ENCODE measurements at regions not wholly inside any gene's neighbourhood (a gene's known extent, or its start where the extent isn't known, plus 50 kb on each side); places are given as distances from the start of the nearest gene placed in this dataset.

DNA sequence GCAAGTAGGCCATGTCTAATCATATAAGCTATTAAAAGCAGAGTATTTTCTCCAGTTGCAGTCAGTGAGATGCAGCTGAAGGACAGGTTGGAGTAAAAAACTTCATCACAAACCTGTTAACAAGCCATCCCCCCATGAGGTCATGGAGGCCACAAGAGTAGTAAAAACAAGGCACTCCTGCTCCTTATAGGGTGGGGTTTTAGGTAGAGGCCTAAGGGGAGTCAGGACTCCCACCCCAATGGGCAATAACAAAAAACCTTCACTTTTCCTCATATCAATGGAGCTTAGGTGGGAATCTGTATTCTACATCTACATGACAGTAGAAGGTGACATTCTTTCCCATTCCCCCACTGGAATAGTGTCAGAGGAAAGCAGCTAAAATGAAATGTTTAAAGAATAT is 428.1 kb upstream of the KHDRBS2 start:
- BruUV-seq (replicated peaks), result no TSS peak
- ChIA-PET CTCF (no interaction called here), POLR2A (ENCODE audit: low non-redundant PET) (no interaction called here)
- no peak for DNase-seq (ENCODE audit: low spot score)
- H3K4me3 ChIP-seq (ENCODE audit: low read depth, low read length, poor library complexity, severe bottlenecking), result no peak overlapping the region
- no peaks in the 10 kb centered on the region for H3K27me3 ChIP-seq (replicated peaks; ENCODE audit: insufficient read depth, low read depth, low read length, poor library complexity)
- H3K9me3 ChIP-seq (ENCODE audit: low read depth, low read length, poor library complexity, severe bottlenecking), result peaks cover 14% of the 10 kb centered on the region
- no peaks in the 10 kb centered on the region for H3K4me1 ChIP-seq (ENCODE audit: insufficient read depth, low read length, poor library complexity, severe bottlenecking)
- intact Hi-C loops (cut with micrococcal nuclease; ENCODE audit: unreplicated experiment), result no loop called here
- no peaks in the 10 kb centered on the region for H3K36me3 ChIP-seq (ENCODE audit: insufficient read depth, low read length, poor library complexity, severe bottlenecking)
- H3K27ac ChIP-seq (ENCODE audit: low read depth, low read length, poor library complexity, severe bottlenecking), result no peak overlapping the region
- TF ChIP-seq, protein P1, sequence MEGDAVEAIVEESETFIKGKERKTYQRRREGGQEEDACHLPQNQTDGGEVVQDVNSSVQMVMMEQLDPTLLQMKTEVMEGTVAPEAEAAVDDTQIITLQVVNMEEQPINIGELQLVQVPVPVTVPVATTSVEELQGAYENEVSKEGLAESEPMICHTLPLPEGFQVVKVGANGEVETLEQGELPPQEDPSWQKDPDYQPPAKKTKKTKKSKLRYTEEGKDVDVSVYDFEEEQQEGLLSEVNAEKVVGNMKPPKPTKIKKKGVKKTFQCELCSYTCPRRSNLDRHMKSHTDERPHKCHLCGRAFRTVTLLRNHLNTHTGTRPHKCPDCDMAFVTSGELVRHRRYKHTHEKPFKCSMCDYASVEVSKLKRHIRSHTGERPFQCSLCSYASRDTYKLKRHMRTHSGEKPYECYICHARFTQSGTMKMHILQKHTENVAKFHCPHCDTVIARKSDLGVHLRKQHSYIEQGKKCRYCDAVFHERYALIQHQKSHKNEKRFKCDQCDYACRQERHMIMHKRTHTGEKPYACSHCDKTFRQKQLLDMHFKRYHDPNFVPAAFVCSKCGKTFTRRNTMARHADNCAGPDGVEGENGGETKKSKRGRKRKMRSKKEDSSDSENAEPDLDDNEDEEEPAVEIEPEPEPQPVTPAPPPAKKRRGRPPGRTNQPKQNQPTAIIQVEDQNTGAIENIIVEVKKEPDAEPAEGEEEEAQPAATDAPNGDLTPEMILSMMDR (conservative IDR thresholded peaks at IDR 0.05; ENCODE audit: low read depth, low read length), result no peak
- TF ChIP-seq EZH2 (IDR thresholded peaks at IDR 0.05; ENCODE audit: borderline replicate concordance, low read depth, low read length, poor library complexity, severe bottlenecking), result no peak

DNA sequence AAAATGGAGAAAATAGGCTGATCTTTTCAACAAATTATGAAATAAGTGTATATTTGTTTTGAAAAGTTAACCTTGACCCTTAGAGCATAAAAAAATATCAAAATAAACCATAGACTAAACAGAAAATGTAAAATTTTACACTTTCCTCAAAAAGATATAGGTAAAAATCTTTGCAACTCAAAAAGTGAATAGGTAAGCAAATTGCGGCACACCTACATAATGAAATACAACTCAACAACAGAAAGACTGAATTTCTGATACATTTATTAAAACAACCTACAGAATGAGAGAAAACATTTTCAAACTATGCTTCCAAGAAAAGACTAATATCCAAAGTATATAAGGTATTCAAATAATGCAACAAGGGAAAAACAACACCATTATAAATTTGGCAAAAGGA is 425.7 kb upstream of the KHDRBS2 start:
- POLR2A ChIA-PET (ENCODE audit: low non-redundant PET), result no interaction called here
- Histone ChIP-seq H3K27me3 (replicated peaks; ENCODE audit: insufficient read depth, low read depth, low read length, poor library complexity) (no peaks in the 10 kb centered on the region), H3K27ac (ENCODE audit: low read depth, low read length, poor library complexity, severe bottlenecking) (no peak overlapping the region), H3K36me3 (ENCODE audit: insufficient read depth, low read length, poor library complexity, severe bottlenecking) (no peaks in the 10 kb centered on the region), H3K4me3 (ENCODE audit: low read depth, low read length, poor library complexity, severe bottlenecking) (no peak overlapping the region), H3K4me1 (ENCODE audit: insufficient read depth, low read length, poor library complexity, severe bottlenecking) (no peaks in the 10 kb centered on the region), H3K9me3 (ENCODE audit: low read depth, low read length, poor library complexity, severe bottlenecking) (peaks cover 27% of the 10 kb centered on the region)
- BruUV-seq (replicated peaks), result no TSS peak
- DNase-seq (ENCODE audit: low spot score), result no peak
- TF ChIP-seq EZH2 (IDR thresholded peaks at IDR 0.05; ENCODE audit: borderline replicate concordance, low read depth, low read length, poor library complexity, severe bottlenecking), result no peak
- TF ChIP-seq, protein P1 (conservative IDR thresholded peaks at IDR 0.05; ENCODE audit: low read depth, low read length), result no peak
- CTCF ChIA-PET, result no interaction called here
- intact Hi-C loops (cut with micrococcal nuclease; ENCODE audit: unreplicated experiment), result no loop called here

DNA sequence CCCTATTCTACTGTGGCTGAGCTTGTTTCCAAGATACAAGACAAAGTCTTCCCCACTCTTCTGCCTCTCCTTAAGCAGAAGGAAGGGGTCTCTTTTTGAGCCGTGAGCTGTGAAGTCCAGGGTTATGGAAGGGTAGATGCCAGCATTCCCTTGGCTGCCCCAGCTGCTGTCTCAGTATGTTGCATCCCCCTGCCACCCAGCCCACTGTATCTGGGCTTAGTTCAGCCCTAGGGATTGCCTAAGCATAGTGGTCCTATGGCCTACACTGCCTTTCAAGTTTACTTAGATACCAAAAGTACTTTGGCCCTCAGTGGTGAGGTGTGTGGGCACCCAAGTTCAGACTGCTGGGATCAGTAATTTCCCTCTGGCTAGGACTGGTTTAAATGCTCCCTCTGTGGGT is 421.9 kb upstream of the KHDRBS2 start:
- H3K4me1 ChIP-seq (ENCODE audit: insufficient read depth, low read length, poor library complexity, severe bottlenecking), result no peaks in the 10 kb centered on the region
- H3K9me3 ChIP-seq (ENCODE audit: low read depth, low read length, poor library complexity, severe bottlenecking), result peaks cover 33% of the 10 kb centered on the region
- intact Hi-C loops (cut with micrococcal nuclease; ENCODE audit: unreplicated experiment), result no loop called here
- no peak overlapping the region for H3K4me3 ChIP-seq (ENCODE audit: low read depth, low read length, poor library complexity, severe bottlenecking)
- no peaks in the 10 kb centered on the region for H3K27me3 ChIP-seq (replicated peaks; ENCODE audit: insufficient read depth, low read depth, low read length, poor library complexity)
- DNase-seq (ENCODE audit: low spot score), result no peak
- BruUV-seq (replicated peaks), result no TSS peak
- TF ChIP-seq, protein P1 (conservative IDR thresholded peaks at IDR 0.05; ENCODE audit: low read depth, low read length), result no peak
- no peak for TF ChIP-seq EZH2 (IDR thresholded peaks at IDR 0.05; ENCODE audit: borderline replicate concordance, low read depth, low read length, poor library complexity, severe bottlenecking)
- no peaks in the 10 kb centered on the region for H3K36me3 ChIP-seq (ENCODE audit: insufficient read depth, low read length, poor library complexity, severe bottlenecking)
- ChIA-PET POLR2A (ENCODE audit: low non-redundant PET) (no interaction called here), CTCF (no interaction called here)
- H3K27ac ChIP-seq (ENCODE audit: low read depth, low read length, poor library complexity, severe bottlenecking), result no peak overlapping the region

All from A673 (cell line).